ENCODE measurements at regions not wholly inside any gene's neighbourhood (a gene's known extent, or its start where the extent isn't known, plus 50 kb on each side); places are given as distances from the start of the nearest gene placed in this dataset.

DNA sequence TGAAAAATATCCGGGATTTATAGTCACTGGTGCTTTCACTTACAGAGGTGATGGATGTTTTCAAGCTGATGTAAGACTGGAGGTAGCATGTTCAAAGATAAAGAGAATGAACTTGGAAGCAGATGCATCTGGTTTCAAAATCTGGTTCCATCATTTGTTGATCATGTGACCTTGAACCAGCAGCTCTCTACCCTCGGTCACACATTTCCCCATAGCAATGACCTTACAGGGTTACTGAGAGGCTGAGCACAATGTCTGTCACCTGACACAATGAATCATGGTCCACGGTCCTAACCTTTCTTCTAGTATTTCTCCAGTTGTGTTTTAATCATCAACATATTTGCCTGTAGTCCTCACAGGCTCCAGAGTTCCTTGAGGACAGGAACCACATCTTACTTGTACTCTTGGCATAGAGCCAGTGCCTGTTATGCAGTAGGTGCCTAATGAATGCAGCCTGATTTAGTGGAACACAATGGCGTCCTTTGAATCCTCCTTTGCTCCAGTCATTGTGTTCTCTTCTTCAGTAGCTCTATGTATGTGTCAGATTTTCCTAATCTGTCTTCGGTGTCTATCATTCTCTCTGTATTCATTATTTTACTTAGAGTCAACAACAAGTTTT is 667.3 kb downstream of the PTPRU start:
- no peak for DNase-seq (ENCODE audit: low read depth in 2 of 2)

DNA sequence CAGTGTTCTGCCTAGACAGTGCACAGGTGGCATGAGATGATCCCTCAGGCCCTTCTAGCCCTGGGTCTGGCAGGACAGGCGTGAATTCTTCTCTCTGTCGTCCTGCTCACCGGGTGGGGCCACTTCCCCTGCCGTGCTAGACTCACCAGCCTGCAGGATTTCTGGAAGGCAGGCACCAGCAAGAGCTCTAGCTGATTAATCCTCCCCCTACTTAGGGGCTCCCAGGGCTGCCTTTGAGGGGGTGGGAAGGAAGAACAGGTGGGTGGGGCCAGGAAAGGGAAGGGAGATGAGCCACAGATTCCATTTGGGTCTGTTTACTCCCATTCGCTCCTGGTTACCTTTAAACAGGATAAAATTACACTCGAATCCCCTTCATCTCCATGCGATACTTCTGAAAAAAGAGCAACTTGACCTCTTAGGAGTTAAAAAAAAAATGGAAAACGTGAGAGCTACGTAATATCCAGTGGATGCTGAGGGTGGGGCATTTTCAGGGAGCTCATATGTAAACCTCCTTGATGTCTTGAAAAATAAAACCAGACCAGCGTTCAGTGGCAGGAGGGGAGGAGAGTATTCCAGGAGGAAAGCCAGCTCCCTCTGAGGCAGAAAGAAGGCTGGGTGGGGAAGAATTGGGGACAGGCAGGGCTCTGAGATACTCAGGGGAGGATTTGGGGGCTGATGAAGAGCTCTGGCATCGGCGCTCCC is 665.5 kb downstream of the PTPRU start:
- no peak for DNase-seq (ENCODE audit: low read depth in 2 of 2)

DNA sequence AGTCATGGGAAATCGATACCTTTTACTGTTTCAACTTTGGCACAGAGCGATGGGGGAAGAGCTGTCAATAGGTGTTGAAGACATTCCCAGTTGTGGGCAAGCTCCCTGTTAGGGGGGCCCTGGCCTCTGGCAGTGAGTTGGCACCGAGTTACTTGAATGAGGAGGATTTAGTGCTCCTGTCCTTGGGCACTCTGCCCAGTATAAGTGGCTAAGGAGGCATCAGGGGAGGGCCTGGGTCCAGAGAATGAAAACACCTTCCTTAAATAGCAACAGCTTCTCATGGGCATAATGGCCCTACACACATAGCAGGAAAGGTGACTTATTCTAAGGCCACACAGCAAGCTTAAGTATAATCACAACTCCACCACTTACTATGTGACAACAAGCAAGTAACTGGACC is 664.4 kb downstream of the PTPRU start:
- DNase-seq (ENCODE audit: low read depth in 2 of 2), result no peak

DNA sequence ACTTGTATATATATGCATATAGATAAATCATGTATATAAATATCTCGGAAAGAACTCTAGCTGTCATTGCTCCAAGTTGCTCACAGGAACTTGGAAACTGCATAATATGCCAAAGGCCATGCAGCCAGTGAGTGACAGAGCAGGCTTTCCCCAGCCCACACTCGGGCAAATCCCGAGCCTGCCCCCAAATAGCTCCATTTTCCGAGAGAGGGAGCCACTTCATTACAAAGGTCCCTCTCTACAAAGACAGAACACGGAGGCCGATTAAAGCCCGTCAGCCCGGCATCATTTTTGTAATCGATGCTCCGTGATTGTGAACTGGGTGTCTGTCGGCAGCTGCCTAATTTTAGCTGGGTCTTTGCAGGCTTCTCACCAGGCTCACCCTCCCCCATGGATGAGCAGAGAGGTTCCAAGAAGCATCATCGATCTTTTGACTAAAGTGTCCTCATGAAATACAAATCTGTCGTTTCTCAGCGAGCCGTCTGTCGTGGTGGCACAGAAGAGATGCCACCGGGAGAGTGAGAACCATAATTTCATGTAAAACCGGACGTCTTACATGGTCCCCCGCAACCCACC is 663.9 kb downstream of the PTPRU start:
- DNase-seq (ENCODE audit: low read depth in 2 of 2), result no peak

DNA sequence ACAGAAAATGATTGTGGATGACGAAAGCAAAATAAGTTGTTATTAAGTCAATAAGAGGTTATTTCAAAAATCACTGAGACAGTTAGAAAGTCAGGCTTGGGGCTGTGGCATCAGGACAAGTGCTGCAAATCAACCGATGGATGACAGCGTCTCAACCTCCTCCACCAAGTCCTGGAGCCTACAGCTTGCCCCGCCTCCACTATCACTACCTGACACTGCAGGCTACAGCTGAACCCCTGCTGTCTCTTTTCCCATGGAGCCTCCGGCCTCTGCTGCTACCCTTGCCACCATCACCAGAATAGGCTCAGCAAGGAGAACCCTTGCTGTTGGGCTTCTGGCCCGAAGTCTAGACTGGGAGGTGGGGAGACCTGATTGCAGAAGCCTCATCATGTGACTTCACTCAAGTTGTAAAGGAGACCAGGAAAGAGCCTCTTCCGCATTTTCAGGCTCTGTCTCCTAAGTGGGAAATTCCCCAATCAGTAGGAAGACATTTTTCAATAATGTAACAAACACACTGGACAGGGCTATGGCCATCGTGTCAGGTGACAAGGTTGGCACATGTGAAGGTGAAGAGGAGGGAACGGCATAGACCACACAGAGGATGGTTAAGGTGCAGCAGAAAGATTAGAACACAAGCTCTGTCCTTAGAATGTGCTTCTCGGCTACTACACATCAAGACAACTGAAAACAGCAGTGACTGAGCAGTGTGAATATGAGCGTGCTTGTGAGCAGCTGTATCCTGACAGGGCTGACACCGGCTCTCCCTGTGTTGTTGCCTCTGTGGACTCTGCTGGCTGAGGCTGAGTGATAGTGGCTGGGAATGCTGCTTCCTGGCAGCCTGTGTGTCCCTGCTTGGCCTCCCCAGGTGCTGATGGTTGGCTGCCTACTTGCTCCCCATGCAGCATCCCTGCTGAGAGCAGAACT is 660.7 kb downstream of the PTPRU start:
- DNase-seq (ENCODE audit: low read depth in 2 of 2), result no peak

DNA sequence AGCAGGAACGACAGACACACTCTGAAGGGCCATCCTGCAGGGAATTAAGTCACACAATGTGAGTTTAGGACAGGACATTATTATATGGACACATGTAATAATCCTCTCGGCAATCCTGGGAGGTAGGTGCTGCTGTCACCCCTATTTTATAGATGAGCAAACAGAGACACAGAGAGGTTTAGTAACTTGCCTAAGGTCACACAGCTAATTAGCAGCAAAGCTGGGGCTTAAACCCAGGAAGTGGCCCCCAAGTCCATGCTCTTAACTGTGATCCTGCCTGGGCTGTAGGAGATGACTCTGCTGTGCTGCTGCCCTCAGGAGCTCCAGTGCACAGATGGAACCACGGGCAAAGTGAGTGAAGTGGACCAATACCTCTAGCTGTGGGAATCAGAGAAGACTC is 660.0 kb downstream of the PTPRU start:
- no peak for DNase-seq (ENCODE audit: low read depth in 2 of 2)

DNA sequence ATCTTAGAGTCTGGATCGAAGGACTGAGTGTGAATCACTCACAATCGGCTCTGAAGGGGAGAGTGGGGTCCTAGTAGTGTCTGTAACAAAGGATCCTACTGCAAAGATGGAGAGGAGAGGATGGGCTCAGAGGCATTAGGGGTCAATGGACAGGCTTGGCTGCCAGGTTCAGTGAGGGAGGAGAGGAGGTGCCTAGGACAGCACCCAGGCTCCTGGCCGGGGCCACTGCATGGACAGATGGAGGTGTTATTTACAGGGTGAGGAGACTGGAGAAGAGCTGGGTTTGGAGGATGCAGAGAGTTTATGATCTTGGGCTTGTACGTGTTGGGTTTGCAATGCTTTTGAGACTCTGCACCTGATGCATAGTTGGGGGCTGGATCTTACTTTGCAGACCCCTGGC is 658.9 kb downstream of the PTPRU start:
- no peak for DNase-seq (ENCODE audit: low read depth in 2 of 2)

DNA sequence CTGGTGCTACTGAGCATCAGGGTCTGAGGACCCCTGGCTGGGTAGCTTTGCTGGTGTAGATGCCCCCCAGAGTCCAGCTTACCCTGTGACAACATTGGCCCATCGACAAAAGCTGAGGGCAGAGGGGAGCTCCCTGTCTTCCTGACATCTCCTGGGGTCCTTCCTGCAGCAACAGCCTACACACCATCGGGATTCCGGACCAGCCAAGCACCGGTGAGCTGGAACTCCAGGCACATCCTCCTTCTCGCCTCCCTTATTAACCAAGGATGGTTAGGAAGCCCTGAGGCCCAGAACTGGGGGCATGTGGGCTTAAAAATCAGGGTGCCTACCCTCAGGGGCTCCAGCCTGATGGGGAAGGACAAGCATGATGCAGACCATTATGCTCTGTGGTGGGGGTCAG is 658.0 kb downstream of the PTPRU start:
- no peak for DNase-seq (ENCODE audit: low read depth in 2 of 2)

DNA sequence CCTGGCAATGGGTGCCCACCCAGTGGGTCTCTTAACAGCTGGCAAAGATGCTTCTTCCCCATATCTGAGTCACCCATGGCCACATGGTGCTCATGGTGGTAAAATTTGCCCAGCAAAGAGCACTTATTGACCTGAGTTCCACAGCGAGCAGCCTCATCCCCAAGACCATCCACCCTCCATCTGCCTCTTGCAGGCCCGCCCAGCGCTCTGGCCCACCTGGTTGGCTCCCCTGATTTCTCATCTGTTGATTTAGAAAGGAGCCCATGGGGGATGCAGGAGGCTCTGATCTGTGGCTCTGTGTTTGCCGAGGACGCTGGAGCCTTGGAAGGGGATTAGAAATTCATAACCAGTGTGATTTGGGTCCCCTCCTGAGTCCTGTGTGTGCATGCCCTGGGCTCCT is 657.5 kb downstream of the PTPRU start:
- no peak for DNase-seq (ENCODE audit: low read depth in 2 of 2)

DNA sequence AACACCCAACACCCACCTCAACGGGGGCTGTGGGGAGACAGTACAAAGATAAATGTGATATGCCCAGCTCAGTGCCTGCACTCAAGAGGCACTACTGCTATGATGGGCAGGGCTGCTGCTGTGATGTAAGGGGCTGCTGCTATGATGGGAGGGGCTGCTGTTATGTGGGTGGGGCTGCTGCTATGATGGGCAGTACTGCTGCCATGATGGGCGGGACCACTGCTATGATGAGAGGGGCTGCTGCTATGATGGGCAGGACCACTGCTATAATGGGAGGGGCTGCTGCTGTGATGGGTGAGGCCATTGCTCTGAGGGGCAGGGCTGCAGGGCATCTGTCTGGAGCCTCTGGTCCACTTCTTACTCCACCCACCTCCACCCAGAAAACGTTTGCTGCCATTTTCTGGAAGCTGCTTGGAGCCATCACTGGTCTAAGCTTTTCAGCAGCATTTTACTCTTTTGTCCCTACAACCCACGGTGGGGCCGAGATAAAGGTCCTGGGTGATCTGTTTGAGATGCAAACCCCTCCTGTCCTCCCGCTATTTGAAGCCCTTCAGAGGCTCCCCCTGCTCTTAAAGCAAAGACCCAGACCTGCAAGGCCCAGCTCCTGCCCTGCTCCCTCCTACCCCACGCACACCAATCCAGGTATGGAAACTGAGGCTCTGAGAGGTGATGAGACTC is 656.9 kb downstream of the PTPRU start:
- no peak for DNase-seq (ENCODE audit: low read depth in 2 of 2)

DNA sequence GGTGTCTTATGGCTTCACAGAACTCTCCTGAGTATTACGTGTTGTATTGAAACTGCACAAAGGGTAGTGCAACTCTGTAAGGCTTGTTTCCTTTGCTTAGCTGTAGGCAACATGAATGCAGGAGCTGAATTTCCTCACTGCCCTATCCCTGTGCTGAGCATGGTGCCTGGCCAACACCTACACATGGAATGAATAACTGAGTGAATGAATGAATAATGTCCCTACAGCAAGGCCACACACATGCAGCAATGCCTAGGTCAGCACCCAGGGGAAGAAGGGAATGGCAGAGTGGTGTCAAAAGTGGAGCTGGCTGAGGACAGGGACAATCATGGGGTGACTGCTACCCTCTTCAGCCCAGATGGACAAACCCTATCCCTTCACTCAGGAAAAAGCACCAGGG is 655.9 kb downstream of the PTPRU start:
- no peak for DNase-seq (ENCODE audit: low read depth in 2 of 2)

DNA sequence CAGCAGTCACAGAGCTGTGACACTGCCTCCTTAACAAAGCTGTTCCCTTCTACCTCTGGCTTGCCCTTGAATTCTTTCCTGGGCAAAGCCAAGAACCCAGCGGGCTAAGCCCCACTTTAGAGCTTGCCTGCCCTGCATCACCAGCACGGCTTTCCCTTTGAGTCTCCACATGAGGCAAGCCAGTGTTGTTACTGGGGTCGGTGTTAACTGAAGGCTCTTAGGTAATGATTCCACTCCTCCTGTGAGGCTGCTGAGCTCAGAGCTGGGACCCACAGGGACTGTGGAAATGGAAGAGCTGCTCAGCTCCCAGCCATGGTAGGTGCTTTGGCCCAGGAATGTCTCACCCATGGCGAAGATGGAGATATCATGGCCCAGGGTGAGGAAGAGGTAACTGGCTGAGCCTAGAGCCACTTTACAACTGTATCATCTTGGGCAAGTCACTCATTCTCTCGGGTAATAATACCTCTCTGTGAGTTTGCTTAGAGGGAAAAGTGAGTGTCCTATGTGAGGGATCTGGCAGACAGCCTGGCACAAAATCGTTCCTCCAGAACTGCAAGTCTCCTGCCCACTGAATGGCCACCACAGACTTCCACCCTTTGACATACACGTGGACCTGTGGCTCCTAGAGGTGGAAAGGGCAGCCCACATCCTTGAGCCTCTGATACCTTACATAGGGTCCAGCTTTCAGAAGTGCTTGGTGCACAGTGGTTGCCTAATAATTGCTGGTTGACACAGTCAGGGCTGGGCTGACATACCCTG is 654.1 kb downstream of the PTPRU start:
- no peak for DNase-seq (ENCODE audit: low read depth in 2 of 2)

DNA sequence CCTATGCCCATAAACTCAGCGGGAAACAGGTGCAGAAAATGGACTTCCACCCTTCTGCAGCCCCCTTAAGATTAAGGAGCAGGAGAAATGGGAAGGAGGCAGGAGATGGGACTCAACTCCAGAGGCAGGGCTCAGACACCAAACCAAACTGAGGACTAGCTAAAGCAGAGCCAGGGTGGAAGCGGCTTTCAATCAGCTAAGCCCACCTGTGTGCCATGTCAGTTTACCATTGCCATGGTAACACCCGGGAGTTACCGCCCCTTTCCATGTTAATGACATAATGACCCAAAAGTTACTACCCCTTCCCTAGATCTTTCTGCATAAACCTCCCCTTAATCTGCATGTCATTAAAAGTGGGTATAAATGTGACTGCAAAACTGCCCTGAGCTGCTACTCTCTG is 653.5 kb downstream of the PTPRU start:
- DNase-seq (ENCODE audit: low read depth in 2 of 2), result no peak

DNA sequence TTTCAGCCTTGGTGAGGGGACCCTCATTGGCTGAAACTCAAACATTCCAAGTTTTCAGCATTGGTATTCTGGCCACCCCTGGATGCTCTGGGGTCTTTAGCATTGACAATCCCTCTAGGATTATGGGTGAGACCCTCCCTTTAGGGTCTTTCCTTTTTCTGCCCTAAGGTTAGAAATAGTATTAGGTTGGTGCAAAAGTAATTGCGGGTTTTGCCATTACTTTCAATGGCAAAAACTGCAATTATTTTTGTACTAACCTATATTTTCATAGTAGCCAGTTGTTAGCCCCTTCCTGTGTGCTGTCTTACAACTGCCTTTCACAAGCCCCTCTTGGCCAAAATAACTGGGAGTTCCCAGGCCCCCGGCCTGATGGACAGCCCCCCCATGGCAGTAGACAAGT is 648.4 kb downstream of the PTPRU start:
- no peak for DNase-seq (ENCODE audit: low read depth in 2 of 2)

DNA sequence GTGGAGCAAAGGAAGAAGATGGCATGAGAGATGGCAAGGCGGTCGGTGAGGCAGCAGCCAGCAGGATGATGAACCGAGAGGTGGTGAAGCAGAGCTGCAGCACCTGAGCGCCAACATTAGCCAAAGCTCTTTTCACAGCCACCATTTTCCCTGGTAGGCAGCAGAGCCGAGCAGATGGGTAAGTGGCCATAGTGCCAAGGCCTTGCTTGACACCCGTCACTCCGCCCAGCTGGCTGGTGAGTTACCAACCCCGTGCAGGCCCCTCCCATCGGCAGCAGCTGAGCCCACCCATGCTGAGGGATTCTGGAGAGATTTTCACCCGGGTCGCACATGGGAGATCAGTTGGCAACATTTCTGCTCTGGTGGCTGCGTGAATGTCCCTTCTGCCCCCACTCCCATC is 647.7 kb downstream of the PTPRU start:
- DNase-seq (ENCODE audit: low read depth in 2 of 2), result no peak

DNA sequence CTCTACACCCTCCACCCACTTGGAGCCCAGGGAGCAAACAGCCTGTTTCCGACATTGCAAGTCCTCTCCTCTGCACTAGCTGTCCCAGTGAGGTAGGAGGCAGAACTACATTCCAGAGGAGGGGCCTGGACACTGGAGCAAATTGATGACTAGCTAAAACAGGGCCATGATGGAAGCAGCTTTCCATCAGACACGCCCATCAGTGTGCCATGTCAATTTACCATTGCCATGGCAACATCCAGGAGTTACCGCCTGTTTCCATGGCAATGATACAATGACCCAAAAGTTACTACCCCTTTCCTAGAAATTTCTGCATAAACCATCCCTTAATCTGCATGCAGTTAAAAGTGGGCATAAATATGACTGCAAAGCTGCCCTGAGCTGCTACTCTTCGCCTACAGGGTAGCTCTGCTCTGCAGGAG is 647.1 kb downstream of the PTPRU start:
- DNase-seq (ENCODE audit: low read depth in 2 of 2), result no peak

DNA sequence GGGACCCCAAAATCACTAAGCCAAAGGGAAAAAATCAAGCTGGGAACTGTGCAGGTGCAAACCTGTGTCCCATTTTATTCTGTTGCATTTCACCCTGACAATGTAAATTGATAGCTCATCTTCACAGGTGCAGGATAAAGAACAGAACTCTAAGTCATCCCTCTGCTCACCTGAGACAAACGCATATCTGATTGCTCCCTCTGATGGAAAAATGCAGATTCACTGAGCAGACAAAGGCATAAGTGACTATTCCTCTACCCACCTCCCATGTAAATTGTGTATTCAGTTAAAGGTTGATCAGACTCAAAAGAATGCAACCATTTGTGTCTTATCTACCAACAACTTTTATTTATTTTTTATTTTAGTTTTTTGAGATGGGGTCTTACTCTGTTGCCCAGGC is 644.2 kb downstream of the PTPRU start:
- DNase-seq (ENCODE audit: low read depth in 2 of 2), result no peak

DNA sequence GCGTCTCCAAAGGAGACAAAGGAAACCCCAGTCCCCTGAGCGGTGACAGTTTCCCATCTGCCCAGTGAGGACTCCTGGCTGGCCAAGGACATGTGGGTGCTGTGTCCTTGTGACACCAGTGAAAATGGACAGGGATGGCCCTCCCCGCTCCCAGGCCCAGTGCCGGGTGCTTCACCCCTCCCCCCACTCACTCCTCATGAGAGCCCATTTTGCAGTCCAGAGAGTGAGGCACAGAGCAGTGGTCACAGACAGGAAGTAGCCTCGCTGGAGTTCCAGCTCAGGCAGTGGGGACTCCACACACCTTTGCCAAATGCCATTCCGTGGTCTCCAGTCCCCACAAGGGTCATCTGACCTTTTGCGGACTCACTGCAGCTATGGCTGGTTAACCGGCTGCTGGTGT is 642.9 kb downstream of the PTPRU start:
- no peak for DNase-seq (ENCODE audit: low read depth in 2 of 2)

DNA sequence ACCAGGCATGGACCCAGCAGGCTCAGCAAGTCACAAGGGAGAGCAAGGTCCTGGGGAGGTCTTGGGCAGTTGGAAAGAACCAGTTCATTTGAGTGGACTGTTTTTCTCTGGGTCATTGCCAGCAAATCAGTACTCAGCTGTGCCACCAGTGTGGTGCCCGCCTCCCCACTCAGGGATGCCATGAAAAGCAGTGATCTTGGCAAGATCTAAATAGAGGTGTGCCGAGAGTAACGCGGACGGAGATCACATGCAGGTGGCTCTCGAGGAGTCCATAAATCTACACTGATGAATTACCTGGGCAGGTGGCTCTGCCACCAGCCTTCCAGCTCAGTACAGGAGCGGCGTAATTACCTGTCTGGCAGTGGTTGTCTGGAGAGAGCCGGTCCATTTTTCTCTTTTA is 642.2 kb downstream of the PTPRU start:
- no peak for DNase-seq (ENCODE audit: low read depth in 2 of 2)

DNA sequence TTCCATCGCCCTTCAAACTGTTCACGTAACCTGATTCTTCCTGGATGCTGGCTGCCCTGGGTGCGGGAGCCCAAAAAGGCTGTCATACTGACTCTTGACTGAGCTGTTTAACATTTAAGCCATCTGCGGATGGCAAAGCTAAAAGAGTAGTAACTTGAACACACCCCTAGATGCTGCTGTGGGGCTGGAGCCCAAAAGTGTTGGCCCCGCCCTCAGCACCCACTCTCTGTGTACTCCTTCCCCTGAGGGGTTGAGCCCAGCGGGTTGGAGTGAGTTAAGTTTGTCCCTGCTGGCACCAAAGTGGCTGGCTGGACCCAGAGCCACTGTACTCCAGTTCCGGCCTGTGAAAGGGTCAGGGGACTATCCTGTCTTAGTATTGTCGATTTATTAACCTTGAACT is 640.6 kb downstream of the PTPRU start:
- no peak for DNase-seq (ENCODE audit: low read depth in 2 of 2)

DNA sequence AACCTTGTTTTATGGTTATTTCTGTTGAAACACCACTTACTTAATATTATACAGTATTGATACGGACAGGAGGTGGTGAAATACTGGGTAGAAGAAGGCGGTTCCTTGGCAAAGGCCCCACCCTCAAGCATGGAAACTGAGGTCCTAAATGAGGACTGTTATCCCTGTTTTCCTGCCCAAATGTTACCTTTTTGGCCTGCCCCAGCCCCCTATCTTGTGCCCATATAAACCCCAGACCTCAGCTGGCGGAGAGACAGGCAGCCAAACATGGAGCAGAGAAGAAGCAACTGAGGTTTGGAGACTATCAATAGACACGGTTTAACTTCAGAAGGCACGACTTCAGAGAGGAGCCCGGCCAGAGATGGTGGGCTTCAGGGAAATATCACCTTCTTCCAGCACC is 640.1 kb downstream of the PTPRU start:
- DNase-seq (ENCODE audit: low read depth in 2 of 2), result no peak

Data from stimulated activated CD4-positive, alpha-beta T cell treated with anti-CD3 and anti-CD28 coated beads, Interleukin-15, amount 100 ng/mL, for 48 hours (primary cell).